ENCODE measurements at regions not wholly inside any gene's neighbourhood (a gene's known extent, or its start where the extent isn't known, plus 50 kb on each side); places are given as distances from the start of the nearest gene placed in this dataset.

- intact Hi-C loops (cut with DNase I) = no loop called here
- H3K4me1 ChIP-seq (ENCODE audit: control insufficient read depth in 2 of 3, insufficient read depth in 2 of 3, low read depth in 1 of 3, low read length in 3 of 3) = no peaks in the 10 kb centered on the region
These were observed 362.7 kb upstream of the SHH start for GRCh38 chr7:156175003-156175402.

DNA sequence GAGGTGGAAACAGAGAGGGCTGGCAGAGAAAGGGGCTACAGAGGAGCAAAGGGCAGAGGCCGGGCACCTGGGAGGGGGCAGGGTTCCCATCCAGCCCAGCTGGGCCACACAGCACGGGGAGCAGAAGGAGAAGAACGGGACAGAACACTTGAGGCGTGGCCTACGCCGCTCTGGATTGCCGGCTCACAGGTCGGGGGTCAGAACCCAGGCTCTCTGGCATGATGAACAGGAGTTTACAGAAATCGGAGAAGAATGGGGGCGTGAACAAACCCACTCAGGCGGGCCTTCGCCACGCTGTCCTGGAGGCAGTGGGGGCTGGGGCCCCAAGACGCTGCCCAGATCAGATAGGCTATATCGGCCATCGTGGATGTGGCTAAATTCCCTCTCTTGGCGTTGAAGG is 362.2 kb upstream of the SHH start:
- Histone ChIP-seq H3K4me3 (ENCODE audit: low read length in 3 of 3) (no peak overlapping the region), H3K9me3 (ENCODE audit: control insufficient read depth in 2 of 3, insufficient read depth in 1 of 3, low read length in 3 of 3) (no peaks in the 10 kb centered on the region), H3K36me3 (ENCODE audit: control insufficient read depth in 2 of 3, insufficient read depth in 3 of 3, low read length in 3 of 3) (no peaks in the 10 kb centered on the region), H3K9ac (ENCODE audit: low read length in 3 of 3) (no peak overlapping the region), H3K27ac (ENCODE audit: low read depth in 2 of 2, low read length in 2 of 2) (no peak overlapping the region), H3K4me1 (ENCODE audit: control insufficient read depth in 2 of 3, insufficient read depth in 2 of 3, low read depth in 1 of 3, low read length in 3 of 3) (no peaks in the 10 kb centered on the region), H3K27me3 (ENCODE audit: control insufficient read depth, insufficient read depth, low read length) (no peaks in the 10 kb centered on the region)
- FAIRE-seq = no peak
- TF ChIP-seq, protein P1, sequence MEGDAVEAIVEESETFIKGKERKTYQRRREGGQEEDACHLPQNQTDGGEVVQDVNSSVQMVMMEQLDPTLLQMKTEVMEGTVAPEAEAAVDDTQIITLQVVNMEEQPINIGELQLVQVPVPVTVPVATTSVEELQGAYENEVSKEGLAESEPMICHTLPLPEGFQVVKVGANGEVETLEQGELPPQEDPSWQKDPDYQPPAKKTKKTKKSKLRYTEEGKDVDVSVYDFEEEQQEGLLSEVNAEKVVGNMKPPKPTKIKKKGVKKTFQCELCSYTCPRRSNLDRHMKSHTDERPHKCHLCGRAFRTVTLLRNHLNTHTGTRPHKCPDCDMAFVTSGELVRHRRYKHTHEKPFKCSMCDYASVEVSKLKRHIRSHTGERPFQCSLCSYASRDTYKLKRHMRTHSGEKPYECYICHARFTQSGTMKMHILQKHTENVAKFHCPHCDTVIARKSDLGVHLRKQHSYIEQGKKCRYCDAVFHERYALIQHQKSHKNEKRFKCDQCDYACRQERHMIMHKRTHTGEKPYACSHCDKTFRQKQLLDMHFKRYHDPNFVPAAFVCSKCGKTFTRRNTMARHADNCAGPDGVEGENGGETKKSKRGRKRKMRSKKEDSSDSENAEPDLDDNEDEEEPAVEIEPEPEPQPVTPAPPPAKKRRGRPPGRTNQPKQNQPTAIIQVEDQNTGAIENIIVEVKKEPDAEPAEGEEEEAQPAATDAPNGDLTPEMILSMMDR (IDR thresholded peaks at IDR 0.05; ENCODE audit: borderline replicate concordance, extremely low read depth, insufficient read depth) = no peak
- DNase-seq = peak in 3 of 5 donors; percentile 29 to 51 (median 46)
- intact Hi-C loops (cut with DNase I) = no loop called here

More at GRCh38 chr7:156175003-156175402, 362.7 kb upstream of the SHH start:
- no peaks in the 10 kb centered on the region for H3K9me3 ChIP-seq (ENCODE audit: control insufficient read depth in 2 of 3, insufficient read depth in 1 of 3, low read length in 3 of 3)
- no peak for FAIRE-seq
- no peak overlapping the region for H3K4me3 ChIP-seq (ENCODE audit: low read length in 3 of 3)
- no peak overlapping the region for H3K27ac ChIP-seq (ENCODE audit: low read depth in 2 of 2, low read length in 2 of 2)
- no peak overlapping the region for H3K9ac ChIP-seq (ENCODE audit: low read length in 3 of 3)
- DNase-seq = no peak
- TF ChIP-seq, protein P1 (IDR thresholded peaks at IDR 0.05; ENCODE audit: borderline replicate concordance, extremely low read depth, insufficient read depth) = no peak
- H3K27me3 ChIP-seq (ENCODE audit: control insufficient read depth, insufficient read depth, low read length) = no peaks in the 10 kb centered on the region
- no peaks in the 10 kb centered on the region for H3K36me3 ChIP-seq (ENCODE audit: control insufficient read depth in 2 of 3, insufficient read depth in 3 of 3, low read length in 3 of 3)

- H3K27ac ChIP-seq (ENCODE audit: low read depth in 2 of 2, low read length in 2 of 2) = no peak overlapping the region
- no peak overlapping the region for H3K4me3 ChIP-seq (ENCODE audit: low read length in 3 of 3)
- intact Hi-C loops (cut with DNase I) = no loop called here
- FAIRE-seq (no peak), DNase-seq (no peak)
- H3K4me1 ChIP-seq (ENCODE audit: control insufficient read depth in 2 of 3, insufficient read depth in 2 of 3, low read depth in 1 of 3, low read length in 3 of 3) = no peaks in the 10 kb centered on the region
- no peaks in the 10 kb centered on the region for H3K9me3 ChIP-seq (ENCODE audit: control insufficient read depth in 2 of 3, insufficient read depth in 1 of 3, low read length in 3 of 3)
- H3K27me3 ChIP-seq (ENCODE audit: control insufficient read depth, insufficient read depth, low read length) = no peaks in the 10 kb centered on the region
- TF ChIP-seq, protein P1 (IDR thresholded peaks at IDR 0.05; ENCODE audit: borderline replicate concordance, extremely low read depth, insufficient read depth) = no peak
- H3K36me3 ChIP-seq (ENCODE audit: control insufficient read depth in 2 of 3, insufficient read depth in 3 of 3, low read length in 3 of 3) = no peaks in the 10 kb centered on the region
- no peak overlapping the region for H3K9ac ChIP-seq (ENCODE audit: low read length in 3 of 3)
These were observed 361.6 kb upstream of the SHH start for GRCh38 chr7:156173748-156174353.

GRCh38 chr7:156173346-156173745 is 361.1 kb upstream of the SHH start:
- TF ChIP-seq, protein P1 (IDR thresholded peaks at IDR 0.05; ENCODE audit: borderline replicate concordance, extremely low read depth, insufficient read depth) = no peak
- H3K4me3 ChIP-seq (ENCODE audit: low read length in 3 of 3) = no peak overlapping the region

More at GRCh38 chr7:156173346-156173745, 361.1 kb upstream of the SHH start:
- H3K27ac ChIP-seq (ENCODE audit: low read depth in 2 of 2, low read length in 2 of 2) = no peak overlapping the region
- FAIRE-seq (no peak), DNase-seq (no peak)
- no peaks in the 10 kb centered on the region for H3K36me3 ChIP-seq (ENCODE audit: control insufficient read depth in 2 of 3, insufficient read depth in 3 of 3, low read length in 3 of 3)
- no peaks in the 10 kb centered on the region for H3K27me3 ChIP-seq (ENCODE audit: control insufficient read depth, insufficient read depth, low read length)
- no peaks in the 10 kb centered on the region for H3K4me1 ChIP-seq (ENCODE audit: control insufficient read depth in 2 of 3, insufficient read depth in 2 of 3, low read depth in 1 of 3, low read length in 3 of 3)
- H3K9me3 ChIP-seq (ENCODE audit: control insufficient read depth in 2 of 3, insufficient read depth in 1 of 3, low read length in 3 of 3) = no peaks in the 10 kb centered on the region
- intact Hi-C loops (cut with DNase I) = no loop called here
- no peak overlapping the region for H3K9ac ChIP-seq (ENCODE audit: low read length in 3 of 3)

Measured in kidney (tissue), 13 donors.